Activated naive CD4-positive, alpha-beta T cell treated with Interleukin-2 at 50 U/mL for 16 hours (primary cell): ENCODE measurements at regions not wholly inside any gene's neighbourhood (a gene's known extent, or its start where the extent isn't known, plus 50 kb on each side); places are given as distances from the start of the nearest gene placed in this dataset.
"Not testable (repeated sequence)": the region's sequence is repeated elsewhere in the genome, so short reads cannot be mapped to it uniquely, and the experiment has no call there.

Source experiments
- DNase-seq: peaks from one replicate; pipeline ENCODE4 v3.0.0-alpha.2; 2020

GRCh38 chr9:75414371-75415160 lies 326.3 kb downstream of the OSTF1 start:
- DNase-seq = no peak

- DNase-seq = no peak
These were observed 329.2 kb downstream of the OSTF1 start for GRCh38 chr9:75417471-75417870.

GRCh38 chr9:75418518-75418917 lies 330.2 kb downstream of the OSTF1 start:
- DNase-seq = no peak

- DNase-seq = no peak
These were observed 334.7 kb downstream of the OSTF1 start for GRCh38 chr9:75422944-75423522.

- no peak for DNase-seq
These were observed 341.5 kb downstream of the OSTF1 start for GRCh38 chr9:75429531-75430475.

GRCh38 chr9:75431375-75431774 lies 343.1 kb downstream of the OSTF1 start:
- DNase-seq = no peak

GRCh38 chr9:75432386-75432785 lies 344.1 kb downstream of the OSTF1 start:
- no peak for DNase-seq

GRCh38 chr9:75432888-75433287 lies 344.6 kb downstream of the OSTF1 start:
- DNase-seq = no peak

- DNase-seq = no peak
These were observed 350.4 kb downstream of the OSTF1 start for GRCh38 chr9:75438716-75439115.

GRCh38 chr9:75440914-75441313 lies 352.6 kb downstream of the OSTF1 start:
- DNase-seq = no peak

- DNase-seq = no peak
These were observed 356.8 kb downstream of the OSTF1 start for GRCh38 chr9:75445144-75445543.

GRCh38 chr9:75447281-75447680 lies 359.0 kb downstream of the OSTF1 start:
- no peak for DNase-seq

- no peak for DNase-seq
These were observed 360.0 kb downstream of the OSTF1 start for GRCh38 chr9:75448281-75448680.

GRCh38 chr9:75448955-75449354 lies 360.6 kb downstream of the OSTF1 start:
- DNase-seq = no peak

- DNase-seq = no peak
These were observed 362.7 kb downstream of the OSTF1 start for GRCh38 chr9:75451045-75451444.

- DNase-seq = no peak
These were observed 363.2 kb downstream of the OSTF1 start for GRCh38 chr9:75451505-75451904.

GRCh38 chr9:75452512-75452911 lies 364.2 kb downstream of the OSTF1 start:
- DNase-seq = no peak

GRCh38 chr9:75454043-75454442 lies 365.7 kb downstream of the OSTF1 start:
- DNase-seq = no peak

GRCh38 chr9:75454891-75455290 lies 366.6 kb downstream of the OSTF1 start:
- no peak for DNase-seq

GRCh38 chr9:75455444-75455921 lies 367.2 kb downstream of the OSTF1 start:
- no peak for DNase-seq

GRCh38 chr9:75456698-75457097 lies 368.4 kb downstream of the OSTF1 start:
- DNase-seq = no peak

- no peak for DNase-seq
These were observed 369.2 kb downstream of the OSTF1 start for GRCh38 chr9:75457474-75458011.

GRCh38 chr9:75459311-75459710 lies 371.0 kb downstream of the OSTF1 start:
- DNase-seq = not testable (repeated sequence)
